ENCODE measurements at regions not wholly inside any gene's neighbourhood (a gene's known extent, or its start where the extent isn't known, plus 50 kb on each side); places are given as distances from the start of the nearest gene placed in this dataset.

DNA sequence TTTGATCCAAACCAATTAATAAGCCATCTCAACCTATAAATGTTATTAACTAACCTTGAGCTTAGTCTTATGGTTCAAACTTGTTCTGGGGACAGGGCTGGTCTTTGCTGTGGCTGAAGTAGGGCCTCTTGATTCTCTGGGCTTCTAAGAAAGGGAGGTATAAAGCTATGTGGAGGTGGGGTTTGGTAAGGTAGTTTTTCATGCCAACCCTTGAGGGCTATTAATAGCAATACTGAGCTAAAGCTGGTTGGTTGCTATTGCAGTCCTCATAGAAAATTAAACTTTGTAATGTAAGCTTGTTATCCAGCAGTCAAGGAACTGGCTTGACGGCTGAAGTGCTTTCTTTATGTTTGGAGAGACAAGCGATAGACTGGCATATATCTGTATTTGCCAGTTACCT is 112.1 kb downstream of the RND3 start:
- H4K20me1 ChIP-seq (ENCODE audit: insufficient read depth, low read length) = no peaks in the 10 kb centered on the region
- no peak overlapping the region for H3K4me3 ChIP-seq (ENCODE audit: low read length)
- H3K27ac ChIP-seq (ENCODE audit: low read length) = no peak overlapping the region
- TF ChIP-seq, protein P1, sequence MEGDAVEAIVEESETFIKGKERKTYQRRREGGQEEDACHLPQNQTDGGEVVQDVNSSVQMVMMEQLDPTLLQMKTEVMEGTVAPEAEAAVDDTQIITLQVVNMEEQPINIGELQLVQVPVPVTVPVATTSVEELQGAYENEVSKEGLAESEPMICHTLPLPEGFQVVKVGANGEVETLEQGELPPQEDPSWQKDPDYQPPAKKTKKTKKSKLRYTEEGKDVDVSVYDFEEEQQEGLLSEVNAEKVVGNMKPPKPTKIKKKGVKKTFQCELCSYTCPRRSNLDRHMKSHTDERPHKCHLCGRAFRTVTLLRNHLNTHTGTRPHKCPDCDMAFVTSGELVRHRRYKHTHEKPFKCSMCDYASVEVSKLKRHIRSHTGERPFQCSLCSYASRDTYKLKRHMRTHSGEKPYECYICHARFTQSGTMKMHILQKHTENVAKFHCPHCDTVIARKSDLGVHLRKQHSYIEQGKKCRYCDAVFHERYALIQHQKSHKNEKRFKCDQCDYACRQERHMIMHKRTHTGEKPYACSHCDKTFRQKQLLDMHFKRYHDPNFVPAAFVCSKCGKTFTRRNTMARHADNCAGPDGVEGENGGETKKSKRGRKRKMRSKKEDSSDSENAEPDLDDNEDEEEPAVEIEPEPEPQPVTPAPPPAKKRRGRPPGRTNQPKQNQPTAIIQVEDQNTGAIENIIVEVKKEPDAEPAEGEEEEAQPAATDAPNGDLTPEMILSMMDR (IDR thresholded peaks at IDR 0.05; ENCODE audit: low read depth, low read length) = no peak
- TF ChIP-seq EZH2phosphoT487 (IDR thresholded peaks at IDR 0.05; ENCODE audit: low read depth) = no peak
- peaks cover 4% of the 10 kb centered on the region; the same call in 1 of the 2 replicates for H3K4me1 ChIP-seq (ENCODE audit: low read length)
- no peak overlapping the region for H2AFZ ChIP-seq (ENCODE audit: low read depth, low read length)
- no peaks in the 10 kb centered on the region for H3K27me3 ChIP-seq (ENCODE audit: low read depth, low read length)
- H3K9me3 ChIP-seq (ENCODE audit: insufficient read depth, low read length) = no peaks in the 10 kb centered on the region
- no peak overlapping the region for H3K4me2 ChIP-seq (ENCODE audit: low read length)
- no peaks in the 10 kb centered on the region for H3K79me2 ChIP-seq (ENCODE audit: low read length)
- H3K36me3 ChIP-seq (replicated peaks; ENCODE audit: low read depth, low read length) = no peaks in the 10 kb centered on the region
- no peak overlapping the region for H3K9ac ChIP-seq (ENCODE audit: low read length)

DNA sequence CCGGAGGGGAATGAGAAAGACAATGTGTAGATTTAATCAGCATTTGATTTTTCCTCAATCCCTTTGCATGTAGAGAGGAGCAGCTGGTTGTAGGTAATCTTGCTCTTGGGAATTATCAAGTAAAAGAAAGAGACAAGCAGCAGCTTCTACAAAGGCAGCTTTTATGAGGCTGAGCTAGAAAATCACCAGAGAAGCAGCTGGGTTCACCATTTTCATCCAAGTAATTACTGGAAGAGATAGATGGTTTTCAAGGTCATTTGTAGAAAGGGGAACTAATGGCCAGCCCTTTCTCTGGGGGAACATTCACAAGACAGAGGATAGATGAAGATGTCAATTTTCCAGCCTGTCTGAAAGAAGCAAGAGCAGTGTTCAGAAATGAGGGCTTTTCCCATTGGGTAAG is 113.0 kb downstream of the RND3 start:
- no peak for TF ChIP-seq EZH2phosphoT487 (IDR thresholded peaks at IDR 0.05; ENCODE audit: low read depth)
- TF ChIP-seq, protein P1 (IDR thresholded peaks at IDR 0.05; ENCODE audit: low read depth, low read length) = no peak
- Histone ChIP-seq H3K4me3 (ENCODE audit: low read length) (no peak overlapping the region), H3K27ac (ENCODE audit: low read length) (no peak overlapping the region), H3K79me2 (ENCODE audit: low read length) (no peaks in the 10 kb centered on the region), H3K9ac (ENCODE audit: low read length) (no peak overlapping the region), H3K4me1 (ENCODE audit: low read length) (peaks cover 4% of the 10 kb centered on the region; the same call in 1 of the 2 replicates), H4K20me1 (ENCODE audit: insufficient read depth, low read length) (no peaks in the 10 kb centered on the region), H3K36me3 (replicated peaks; ENCODE audit: low read depth, low read length) (no peaks in the 10 kb centered on the region), H3K4me2 (ENCODE audit: low read length) (no peak overlapping the region), H2AFZ (ENCODE audit: low read depth, low read length) (no peak overlapping the region), H3K9me3 (ENCODE audit: insufficient read depth, low read length) (no peaks in the 10 kb centered on the region), H3K27me3 (ENCODE audit: low read depth, low read length) (no peaks in the 10 kb centered on the region)

DNA sequence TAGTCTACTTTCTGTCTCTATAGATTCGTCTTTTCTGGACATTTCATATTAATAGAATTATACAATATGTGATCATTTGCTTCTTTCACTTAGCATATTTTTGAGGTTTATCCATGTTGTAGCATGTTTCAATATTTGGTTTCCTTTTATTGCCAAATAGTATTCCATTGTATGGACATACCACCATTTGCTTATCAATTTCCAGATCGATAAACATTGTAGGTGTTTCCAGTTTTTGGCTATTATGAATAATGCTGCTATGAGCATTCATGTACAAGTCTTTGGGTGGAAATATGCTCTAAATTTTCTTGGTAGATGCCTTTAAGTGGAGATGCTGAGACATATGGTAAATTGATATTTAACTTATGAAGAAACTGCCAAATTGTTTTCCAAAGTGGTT is 114.1 kb downstream of the RND3 start:
- no peaks in the 10 kb centered on the region for H3K79me2 ChIP-seq (ENCODE audit: low read length)
- H3K4me1 ChIP-seq (ENCODE audit: low read length) = peaks cover 4% of the 10 kb centered on the region; the same call in 1 of the 2 replicates
- no peak overlapping the region for H3K9ac ChIP-seq (ENCODE audit: low read length)
- H2AFZ ChIP-seq (ENCODE audit: low read depth, low read length) = no peak overlapping the region
- no peaks in the 10 kb centered on the region for H4K20me1 ChIP-seq (ENCODE audit: insufficient read depth, low read length)
- no peaks in the 10 kb centered on the region for H3K36me3 ChIP-seq (replicated peaks; ENCODE audit: low read depth, low read length)
- H3K27ac ChIP-seq (ENCODE audit: low read length) = no peak overlapping the region
- no peaks in the 10 kb centered on the region for H3K9me3 ChIP-seq (ENCODE audit: insufficient read depth, low read length)
- no peaks in the 10 kb centered on the region for H3K27me3 ChIP-seq (ENCODE audit: low read depth, low read length)
- no peak overlapping the region for H3K4me3 ChIP-seq (ENCODE audit: low read length)
- TF ChIP-seq EZH2phosphoT487 (IDR thresholded peaks at IDR 0.05; ENCODE audit: low read depth) = no peak
- TF ChIP-seq, protein P1 (IDR thresholded peaks at IDR 0.05; ENCODE audit: low read depth, low read length) = no peak
- no peak overlapping the region for H3K4me2 ChIP-seq (ENCODE audit: low read length)

DNA sequence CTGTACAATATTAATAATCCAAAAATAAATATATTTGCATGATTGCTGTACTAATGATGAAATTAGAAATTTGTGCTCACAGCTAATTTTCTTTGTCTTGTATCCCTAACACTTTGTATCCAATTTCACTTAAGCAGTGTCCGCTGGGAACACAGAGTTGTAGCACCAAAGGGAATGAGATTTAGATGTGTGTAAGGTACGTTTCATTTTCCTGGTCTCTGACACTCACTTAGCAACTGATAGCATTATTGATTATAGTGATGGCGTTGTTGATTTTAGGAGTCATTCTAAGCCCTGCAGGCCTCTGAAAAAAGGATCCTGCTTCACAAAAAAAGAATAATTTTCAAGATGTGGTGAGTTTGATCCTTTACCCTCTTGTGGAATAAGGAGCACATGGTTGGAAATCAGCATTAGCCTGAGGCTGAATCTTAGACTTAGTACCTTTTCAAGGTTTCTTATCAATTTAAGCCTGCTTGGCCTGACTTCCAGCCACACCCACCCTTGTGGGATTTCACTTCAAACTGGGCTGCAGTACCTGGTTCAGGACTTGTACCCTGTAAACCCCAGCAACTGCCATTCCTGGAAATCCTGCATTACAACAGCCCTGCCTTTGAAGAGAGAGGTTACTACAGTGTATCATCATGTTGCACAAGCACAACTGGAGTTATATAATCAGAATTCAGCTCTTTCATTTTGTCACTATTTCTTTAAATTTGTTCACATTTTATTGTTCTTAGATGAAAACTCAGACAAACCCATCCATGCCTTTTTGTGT is 116.2 kb downstream of the RND3 start:
- H3K4me2 ChIP-seq (ENCODE audit: low read length) = no peak overlapping the region
- no peaks in the 10 kb centered on the region for H3K79me2 ChIP-seq (ENCODE audit: low read length)
- H3K9me3 ChIP-seq (ENCODE audit: insufficient read depth, low read length) = no peaks in the 10 kb centered on the region
- no peak overlapping the region for H3K4me3 ChIP-seq (ENCODE audit: low read length)
- H3K4me1 ChIP-seq (ENCODE audit: low read length) = no peaks in the 10 kb centered on the region
- no peaks in the 10 kb centered on the region for H4K20me1 ChIP-seq (ENCODE audit: insufficient read depth, low read length)
- H3K9ac ChIP-seq (ENCODE audit: low read length) = no peak overlapping the region
- H2AFZ ChIP-seq (ENCODE audit: low read depth, low read length) = no peak overlapping the region
- TF ChIP-seq, protein P1 (IDR thresholded peaks at IDR 0.05; ENCODE audit: low read depth, low read length) = no peak
- TF ChIP-seq EZH2phosphoT487 (IDR thresholded peaks at IDR 0.05; ENCODE audit: low read depth) = no peak
- no peaks in the 10 kb centered on the region for H3K36me3 ChIP-seq (replicated peaks; ENCODE audit: low read depth, low read length)
- no peaks in the 10 kb centered on the region for H3K27me3 ChIP-seq (ENCODE audit: low read depth, low read length)
- no peak overlapping the region for H3K27ac ChIP-seq (ENCODE audit: low read length)
